GM19324 (cell line): ENCODE measurements at regions not wholly inside any gene's neighbourhood (a gene's known extent, or its start where the extent isn't known, plus 50 kb on each side); places are given as distances from the start of the nearest gene placed in this dataset.
"Not testable (repeated sequence)": the region's sequence is repeated elsewhere in the genome, so short reads cannot be mapped to it uniquely, and the experiment has no call there.

Experiments used
- ATAC-seq: cut with Tn5 transposase; IDR thresholded peaks from one replicate; pipeline ENCODE4 v1.9.1; 2021; ENCODE audit warnings: mild to moderate bottlenecking, moderate library complexity; ENCODE audit not compliant: unreplicated experiment, low FRiP score

DNA sequence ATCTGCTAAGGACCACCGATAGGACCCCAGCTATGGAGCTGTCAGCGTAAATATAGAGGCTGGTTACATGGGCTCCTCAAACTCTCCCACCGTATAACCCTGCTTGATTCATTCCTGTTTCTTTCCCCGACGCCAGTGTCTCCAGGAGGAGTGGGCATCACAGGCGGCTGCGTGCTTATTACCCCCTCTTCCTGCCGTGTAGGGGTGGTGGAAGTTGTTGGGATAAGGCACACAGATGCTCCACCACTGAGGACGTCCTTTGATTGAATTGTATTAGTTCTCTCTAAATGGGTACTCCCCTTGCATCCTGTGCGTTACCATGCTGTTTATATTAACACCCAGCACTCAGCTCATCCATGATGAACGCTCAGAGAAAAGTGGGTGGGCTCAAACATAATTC is 104.6 kb downstream of the ZBTB18 start:
- ATAC-seq = no peak

DNA sequence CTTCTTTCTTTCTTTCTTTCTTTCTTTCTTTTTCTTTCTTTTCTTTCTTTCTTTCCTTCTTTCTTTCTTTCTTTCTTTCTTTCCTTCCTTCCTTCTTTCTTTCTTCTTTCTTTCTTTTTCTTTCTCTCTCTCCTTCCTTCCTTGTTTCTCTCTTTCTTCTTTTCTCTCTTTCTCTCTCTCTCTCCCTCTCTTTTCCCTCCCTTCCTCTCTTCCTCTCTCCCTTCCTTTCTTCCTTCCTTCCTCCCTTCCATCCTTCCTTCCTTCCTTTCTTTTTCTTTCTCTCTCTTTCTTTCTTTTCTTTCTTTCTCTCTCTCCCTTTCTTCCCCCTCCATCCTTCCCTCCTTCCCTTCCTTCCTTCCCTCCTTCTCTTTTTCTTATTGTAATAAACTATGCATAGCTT is 105.5 kb downstream of the ZBTB18 start:
- not testable (repeated sequence) for ATAC-seq

DNA sequence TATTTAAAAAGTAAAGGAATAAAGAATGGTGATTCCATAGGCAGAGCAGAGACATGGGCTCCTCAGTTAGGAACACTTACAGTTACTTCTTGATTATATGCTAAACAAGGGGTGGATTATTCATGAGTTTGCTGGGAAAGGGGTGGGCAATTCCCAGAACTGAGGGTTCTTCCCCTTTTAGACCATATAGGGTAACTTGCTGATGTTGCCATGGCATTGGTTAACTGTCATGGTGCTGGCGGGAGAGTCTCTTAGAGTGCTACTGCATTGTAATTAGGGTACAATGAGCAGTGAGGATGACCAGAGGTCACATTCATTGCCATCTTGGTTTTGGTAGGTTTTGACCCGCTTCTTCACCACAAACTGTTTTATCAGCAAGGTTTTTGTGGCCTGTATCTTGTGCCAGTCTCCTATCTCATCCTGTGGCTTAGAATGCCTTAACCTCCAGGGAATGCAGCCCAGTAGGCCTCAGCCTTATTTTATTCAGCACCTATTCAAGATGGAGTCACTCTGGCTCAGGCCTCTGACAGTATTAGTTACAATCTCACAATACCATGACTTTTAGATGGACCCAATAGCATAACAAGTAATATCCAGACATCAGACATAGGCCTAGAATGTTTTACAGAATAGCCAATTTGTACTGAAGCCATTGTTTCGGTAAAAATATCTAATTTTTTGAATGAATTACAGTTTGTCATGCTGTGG is 106.8 kb downstream of the ZBTB18 start:
- ATAC-seq = no peak

DNA sequence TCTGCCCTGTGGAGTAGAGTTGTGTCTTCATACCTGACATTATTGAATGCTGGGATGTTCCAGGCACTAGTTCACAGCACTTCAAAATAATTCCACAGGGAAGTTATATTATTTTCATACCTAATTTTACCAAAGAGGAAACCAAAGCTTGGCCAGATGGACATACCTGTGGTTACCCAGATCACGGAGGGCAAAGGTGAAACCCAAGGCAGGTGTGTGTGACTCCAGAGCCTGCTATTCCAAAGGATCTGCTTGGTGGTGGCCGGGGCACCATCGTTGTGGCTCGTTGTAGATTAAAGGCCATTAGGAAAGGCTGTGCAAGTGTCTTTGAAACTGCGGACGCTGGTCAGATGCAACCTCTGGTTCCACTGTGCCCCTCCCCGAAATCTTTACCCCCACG is 108.6 kb downstream of the ZBTB18 start:
- no peak for ATAC-seq

DNA sequence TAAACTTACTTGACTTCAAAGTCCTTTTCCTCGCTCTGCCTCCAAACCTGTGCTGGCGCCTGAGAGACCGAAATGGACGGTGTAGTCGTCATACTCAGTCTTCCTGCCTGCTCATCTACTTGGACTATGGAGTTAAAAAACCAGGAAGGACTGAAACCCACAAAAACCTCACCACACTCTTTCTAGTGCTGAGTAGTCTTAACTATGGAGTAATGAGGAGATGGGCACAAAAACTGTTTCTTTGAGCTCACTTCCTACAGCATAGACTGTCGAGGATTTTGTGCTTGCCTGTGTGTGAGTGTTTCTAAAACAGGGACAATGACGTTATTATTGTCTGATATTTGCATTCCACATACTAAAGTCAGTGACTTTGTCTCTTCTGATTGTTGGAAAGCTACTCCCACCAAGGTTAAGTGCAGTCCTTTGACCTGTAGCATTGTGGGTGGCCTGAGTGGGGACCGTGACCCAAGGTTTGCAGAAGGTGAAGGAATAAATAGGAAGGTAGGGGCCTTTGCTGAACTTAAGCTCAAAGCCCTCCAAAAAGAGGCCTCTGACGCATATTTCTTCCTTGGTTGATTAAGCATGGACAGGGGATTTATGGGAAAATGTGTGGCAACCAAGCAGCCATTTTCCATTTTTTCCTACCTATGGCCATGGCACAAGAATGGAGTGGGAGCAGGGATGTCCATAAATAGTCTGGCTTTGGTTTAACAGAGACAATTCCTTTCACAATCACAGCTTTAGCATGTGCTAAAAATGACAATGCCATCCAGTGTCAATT is 109.6 kb downstream of the ZBTB18 start:
- no peak for ATAC-seq

DNA sequence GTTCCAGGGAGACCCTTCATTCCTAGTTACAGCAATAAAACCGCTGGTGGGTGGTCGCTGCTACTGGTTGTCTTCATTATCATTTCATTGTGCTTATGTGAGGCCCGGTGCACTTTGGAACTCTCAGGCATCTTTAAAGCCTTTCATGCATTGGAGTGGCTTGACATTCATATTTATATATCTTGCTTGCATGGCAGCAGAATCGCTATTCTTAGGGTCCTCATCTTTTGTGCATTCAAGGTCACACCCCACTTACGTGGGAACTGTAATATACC is 110.1 kb downstream of the ZBTB18 start:
- no peak for ATAC-seq

DNA sequence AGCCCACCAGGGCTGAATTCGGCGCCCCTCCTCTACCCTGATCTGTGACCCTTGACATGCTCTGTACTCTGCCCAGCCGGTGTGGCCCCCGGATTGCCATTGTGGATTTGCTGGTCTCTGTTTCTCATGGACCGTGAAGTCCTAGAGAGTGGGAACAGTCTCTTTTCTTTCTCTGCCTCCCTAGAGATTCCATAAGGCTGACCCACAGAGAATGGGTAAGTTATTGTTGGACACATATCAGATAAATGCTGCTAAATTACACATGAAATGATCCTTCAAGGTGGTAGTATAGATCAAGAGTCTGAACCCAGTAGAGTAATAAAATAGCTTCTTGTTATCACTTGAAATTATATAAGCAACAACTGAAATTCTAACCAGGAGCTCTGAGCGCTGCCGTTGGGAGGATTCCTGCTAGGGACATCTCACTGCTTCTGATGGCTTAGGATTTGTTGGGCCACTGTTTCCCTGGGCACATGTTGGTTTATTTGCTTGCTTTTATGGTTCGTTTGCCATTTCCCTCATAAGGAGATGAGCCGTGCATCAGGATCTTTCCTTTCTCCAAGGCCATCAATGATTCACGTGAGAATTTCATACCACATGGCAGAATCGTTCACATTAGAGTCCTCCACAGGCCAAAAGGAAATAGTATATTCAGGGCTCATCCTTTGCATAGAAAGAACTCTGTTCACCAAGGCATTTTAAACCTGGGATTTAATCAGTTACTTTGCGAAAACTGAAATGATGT is 111.9 kb downstream of the ZBTB18 start:
- no peak for ATAC-seq

DNA sequence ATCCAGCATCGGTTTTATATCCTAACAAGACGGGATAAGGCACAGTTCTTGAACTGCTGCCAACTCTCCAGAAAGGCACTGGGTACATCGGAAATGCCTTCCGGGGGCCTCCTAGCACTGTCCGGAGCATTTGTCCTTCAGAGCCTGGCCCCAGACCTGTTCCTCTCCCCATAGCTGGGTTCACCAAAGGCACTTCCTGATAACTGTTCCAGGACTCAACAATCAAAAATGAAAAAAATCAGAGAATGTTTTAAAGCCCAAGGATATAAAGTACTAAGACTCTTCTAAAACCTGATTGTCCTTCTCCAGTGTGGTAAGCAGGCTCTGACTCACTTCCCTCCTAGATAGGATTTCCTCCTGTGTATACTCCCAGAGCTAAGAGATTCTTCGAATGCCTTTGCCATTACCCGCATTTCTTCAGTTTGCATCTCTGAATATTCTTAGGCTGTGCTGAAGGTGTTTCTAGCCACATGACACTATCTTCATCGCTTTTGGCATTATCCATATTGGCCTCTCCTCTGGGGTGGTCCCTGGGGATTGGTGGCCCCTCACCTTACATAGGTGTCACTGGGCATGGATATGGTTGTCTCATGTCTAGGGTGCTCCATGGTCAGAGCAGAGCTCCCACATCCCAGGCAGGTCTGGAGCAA is 112.9 kb downstream of the ZBTB18 start:
- no peak for ATAC-seq

DNA sequence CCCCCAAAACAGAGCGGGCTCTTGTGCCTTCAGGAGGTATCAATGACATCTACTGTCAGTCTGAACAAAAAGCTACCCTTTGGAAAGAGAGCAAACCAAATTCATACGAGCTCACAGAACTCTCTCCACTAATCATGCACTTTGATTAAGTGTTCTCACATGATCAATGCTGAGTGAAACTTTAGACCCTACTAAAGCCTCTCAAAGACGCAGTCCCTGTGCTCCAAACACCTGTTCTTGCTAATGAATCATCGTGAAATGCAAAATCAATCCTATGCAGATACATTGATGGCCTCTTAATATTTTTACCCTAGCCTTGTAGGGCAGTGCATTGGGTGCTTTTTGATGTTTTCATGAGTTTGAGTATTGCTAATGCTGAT is 113.4 kb downstream of the ZBTB18 start:
- no peak for ATAC-seq

DNA sequence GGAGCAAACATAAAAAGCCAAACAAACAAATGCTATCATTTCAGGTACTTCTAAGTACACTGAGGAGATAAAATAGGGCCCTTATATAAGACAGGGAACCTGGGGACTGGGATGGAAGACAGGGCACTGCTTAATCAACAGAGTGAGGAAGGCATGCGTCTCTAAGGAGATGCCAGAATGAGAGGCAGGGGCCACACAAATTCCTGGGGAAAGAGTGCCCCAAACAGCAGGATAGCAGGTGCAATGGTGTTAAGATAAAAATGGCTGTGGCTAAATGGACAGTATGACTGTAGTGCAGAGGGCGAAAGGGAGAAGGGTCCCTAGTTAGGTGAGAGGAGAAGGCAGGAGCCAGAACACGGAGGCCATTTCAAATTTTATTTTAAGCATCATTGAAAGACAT is 113.9 kb downstream of the ZBTB18 start:
- no peak for ATAC-seq

DNA sequence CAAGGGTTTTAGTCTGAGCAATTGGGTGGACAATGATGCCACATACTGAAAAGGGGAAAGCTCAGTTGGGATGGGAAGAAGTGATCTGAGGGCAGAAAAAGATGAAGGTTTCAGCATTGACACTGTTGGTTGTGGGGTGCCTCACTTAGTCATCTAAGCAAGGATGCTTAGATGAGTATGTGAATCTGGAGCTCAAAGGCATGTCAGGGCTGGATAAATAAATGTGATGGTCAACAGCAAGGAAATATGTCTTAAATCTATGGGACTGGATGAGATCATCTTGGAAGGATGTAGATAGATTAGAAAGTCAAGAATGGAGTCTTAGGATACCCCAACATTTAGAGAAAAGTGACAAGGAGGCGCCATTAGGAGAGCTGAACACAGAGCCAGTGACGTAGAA is 114.6 kb downstream of the ZBTB18 start:
- no peak for ATAC-seq

DNA sequence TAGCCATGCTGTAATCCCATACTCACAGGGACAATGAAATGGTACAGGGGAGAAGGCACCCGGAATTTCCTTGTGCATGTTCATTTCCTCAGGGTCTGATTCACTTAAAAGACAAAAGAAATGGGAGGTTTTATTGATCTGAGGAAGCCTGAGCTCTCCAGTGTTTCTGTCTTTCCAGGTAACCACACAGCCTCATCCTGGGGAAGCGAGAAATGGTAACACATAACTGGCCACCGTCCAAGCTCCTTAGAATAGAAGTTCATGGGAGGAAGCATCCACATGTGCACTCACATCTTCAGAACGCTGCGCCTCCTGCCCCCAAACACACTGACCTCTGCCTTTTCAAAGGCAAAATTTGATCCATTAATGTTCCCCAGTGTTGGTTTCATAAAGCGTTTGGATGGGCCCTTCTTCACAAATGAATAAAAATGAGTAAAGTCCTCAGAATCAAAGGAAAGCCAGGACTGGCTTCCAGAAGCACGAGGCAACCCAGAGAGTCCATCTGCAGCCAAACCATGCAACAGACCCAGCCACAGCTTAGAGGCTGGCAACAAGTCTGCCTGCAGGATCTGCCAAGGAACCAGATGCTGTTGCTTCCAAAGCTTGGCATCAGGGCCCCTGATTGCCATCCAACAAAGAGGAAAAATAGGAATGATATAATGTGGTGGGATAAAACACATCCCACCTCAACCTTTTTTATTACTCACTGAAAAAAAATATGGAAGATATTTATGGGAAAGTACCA is 120.3 kb downstream of the ZBTB18 start:
- ATAC-seq = no peak

DNA sequence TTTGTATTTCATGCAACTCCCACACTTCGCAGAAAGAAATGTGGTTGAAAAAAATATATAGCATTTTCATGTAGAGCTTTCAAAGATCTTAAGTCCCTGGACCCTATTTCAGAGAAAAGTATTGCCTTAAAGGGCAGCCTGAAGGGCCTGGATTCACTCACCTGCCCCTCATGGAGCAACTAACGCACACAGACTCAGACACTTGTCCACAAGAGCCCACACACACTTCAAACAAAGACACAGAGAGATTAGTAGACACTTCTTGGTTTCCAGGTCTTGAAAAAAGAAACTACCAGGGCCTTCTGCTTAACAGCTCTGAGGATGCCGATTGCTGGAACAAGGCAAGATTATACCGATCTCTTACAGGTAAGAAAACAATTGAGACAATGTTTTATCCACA is 122.2 kb downstream of the ZBTB18 start:
- no peak for ATAC-seq

DNA sequence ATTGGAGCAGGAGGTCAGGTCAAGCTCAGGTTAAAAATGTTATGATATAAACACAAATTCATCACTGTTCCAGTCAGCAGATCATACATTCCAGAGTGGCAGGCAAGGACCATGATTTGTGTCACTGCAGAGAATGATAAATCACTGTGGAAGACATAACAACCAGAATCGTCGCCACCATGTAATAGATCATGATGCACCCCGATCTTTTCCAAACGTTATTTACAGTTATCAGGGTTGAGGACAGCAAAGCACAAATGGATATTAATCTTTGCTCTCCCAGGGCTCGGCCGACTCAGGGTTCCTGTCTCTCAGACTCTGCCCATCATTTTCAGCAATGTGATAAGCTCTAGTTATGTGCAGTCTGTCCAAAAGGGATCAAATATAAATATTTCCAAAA is 122.7 kb downstream of the ZBTB18 start:
- ATAC-seq = no peak

DNA sequence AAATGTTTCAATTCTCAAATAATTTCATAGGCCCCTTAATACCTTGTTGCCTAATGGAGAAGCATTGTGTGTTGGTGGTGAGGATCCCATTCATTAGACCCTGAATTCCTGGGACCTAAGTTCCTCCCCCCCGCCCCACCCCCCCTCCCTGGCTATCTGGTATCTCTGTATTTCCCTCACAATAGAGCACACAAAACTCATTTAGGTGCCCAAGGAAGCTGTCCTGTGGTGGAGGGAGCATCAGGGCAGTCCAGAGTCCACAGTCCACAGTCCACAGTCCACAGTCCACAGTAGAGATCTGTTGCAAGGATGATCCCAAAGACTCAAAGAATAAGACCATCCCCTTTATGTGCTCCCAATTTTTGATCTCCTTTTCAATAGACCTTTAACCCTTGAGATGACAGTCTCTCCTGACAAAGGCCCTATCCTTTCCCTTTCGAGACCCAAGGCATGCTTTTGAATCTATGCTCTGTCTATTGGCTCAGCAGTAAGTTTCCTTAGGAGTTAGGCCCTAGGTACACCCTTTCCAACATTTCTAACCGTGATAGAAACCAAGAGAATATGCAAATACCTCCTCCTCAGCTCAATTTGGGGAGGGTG is 123.9 kb downstream of the ZBTB18 start:
- no peak for ATAC-seq

DNA sequence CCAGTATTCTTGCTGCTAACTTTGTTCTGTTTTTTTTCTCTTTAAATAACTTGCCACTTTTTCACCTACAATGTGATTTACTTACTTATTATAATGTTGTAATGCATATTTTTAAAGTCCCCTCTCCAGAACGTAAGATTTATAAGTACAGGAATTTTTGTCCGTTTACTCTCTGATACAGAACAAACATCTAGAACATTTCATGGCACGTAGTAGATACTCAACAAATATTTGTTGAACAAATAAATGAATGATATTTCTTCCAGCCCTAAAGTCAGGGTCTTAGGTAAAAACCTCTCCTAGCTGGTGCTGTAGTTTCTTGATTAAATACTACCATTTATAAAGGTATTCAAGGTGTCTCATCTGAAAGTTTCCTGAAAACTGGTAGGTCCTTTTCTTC is 125.1 kb downstream of the ZBTB18 start:
- no peak for ATAC-seq

DNA sequence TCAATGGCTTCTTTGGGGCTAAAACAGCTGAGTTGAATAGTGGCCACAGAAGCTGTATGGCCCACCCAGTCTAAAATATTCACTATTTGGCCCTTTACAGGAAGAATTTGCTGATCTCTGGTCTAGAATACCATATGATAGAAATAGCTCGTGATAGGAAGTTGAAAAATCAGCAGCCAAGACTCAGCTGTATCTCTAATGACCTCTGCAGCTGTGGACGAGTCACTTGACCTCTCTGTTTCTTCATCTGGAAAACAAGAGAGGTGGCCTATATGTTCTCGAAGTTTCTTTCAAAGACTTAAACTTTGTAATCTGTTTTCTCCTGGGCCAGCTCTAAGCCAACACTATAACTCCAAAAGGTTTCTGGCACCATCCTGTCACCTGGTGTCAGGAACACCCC is 129.2 kb downstream of the ZBTB18 start:
- no peak for ATAC-seq

DNA sequence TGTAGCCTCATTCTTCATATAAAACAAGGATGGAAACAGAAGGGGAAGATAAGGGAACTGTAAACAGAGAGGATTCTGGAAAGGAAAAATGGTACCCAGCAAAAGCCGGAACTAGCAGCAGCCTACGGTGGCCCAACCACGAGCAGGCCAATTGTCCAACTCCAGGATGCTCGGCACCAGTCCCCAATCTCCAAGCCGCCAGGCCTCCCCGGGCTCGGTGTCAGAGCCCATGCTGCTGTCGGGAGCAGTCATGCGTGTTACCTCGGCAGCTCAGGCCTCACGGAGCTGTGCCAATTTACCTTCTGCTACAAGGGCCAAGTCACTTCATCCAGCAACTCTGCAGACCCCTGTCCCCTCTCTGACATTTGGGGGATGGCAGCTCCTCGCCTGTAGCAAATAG is 130.8 kb downstream of the ZBTB18 start:
- no peak for ATAC-seq

DNA sequence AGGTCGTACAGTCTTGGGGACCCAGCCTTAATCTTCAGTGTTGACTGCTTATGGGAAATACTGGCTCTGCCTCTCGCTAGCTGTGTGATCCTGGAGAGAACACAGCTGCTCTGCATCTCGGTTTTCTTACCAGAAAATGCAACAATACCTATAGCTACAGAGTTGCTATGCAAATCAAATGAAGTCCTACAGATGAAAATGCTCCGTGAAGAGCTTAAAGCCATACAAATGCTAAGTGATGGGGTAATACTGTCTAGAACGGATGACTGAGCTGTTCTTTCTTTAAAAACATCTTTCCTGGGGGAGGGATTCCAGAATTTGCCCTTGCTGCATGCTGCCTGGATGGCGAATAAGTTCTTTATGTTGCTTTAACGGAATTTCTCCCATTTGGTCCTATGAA is 132.0 kb downstream of the ZBTB18 start:
- ATAC-seq = no peak

DNA sequence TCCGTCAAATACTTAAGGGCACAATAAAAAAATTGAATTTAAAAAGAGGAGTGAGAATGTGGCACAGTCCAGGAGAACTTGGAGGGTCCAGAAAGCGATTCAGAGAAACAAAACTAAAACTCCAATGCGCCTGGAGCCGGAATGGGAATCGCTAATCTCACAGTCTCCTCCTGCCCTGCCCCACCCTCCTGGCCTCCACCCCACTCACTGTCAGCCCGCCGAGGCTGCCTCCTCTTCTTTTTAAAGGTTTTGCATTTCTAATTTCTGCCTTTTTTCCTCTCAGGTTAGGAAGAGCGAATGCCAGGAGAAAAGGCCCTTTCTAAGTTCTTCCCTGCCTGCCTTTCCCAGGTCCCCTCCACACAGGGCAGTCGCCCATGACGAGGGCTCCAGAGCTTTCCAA is 135.3 kb downstream of the ZBTB18 start:
- no peak for ATAC-seq
